ENCODE measurements at regions not wholly inside any gene's neighbourhood (a gene's known extent, or its start where the extent isn't known, plus 50 kb on each side); places are given as distances from the start of the nearest gene placed in this dataset.

DNA sequence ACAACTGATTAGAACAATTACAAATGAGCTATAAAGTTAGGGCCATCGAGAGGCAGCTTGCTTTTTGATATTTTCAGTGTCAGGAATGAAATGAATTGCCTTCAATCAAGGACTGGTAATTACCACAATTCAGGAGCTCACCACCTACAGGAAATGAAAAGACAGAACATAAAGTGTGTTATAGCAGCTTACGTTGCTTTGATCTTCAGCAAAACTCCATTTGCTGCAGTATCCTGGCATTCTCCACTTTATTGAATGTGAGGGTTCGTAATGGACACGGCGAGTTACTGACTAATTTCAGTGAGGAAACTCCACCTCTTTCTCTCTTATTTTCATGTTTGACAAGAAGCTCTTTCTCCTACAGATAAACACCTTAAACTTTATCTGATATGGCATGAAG lies 440.0 kb upstream of the HSF2 start:
- TF ChIP-seq, protein P1, sequence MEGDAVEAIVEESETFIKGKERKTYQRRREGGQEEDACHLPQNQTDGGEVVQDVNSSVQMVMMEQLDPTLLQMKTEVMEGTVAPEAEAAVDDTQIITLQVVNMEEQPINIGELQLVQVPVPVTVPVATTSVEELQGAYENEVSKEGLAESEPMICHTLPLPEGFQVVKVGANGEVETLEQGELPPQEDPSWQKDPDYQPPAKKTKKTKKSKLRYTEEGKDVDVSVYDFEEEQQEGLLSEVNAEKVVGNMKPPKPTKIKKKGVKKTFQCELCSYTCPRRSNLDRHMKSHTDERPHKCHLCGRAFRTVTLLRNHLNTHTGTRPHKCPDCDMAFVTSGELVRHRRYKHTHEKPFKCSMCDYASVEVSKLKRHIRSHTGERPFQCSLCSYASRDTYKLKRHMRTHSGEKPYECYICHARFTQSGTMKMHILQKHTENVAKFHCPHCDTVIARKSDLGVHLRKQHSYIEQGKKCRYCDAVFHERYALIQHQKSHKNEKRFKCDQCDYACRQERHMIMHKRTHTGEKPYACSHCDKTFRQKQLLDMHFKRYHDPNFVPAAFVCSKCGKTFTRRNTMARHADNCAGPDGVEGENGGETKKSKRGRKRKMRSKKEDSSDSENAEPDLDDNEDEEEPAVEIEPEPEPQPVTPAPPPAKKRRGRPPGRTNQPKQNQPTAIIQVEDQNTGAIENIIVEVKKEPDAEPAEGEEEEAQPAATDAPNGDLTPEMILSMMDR (IDR thresholded peaks at IDR 0.05; ENCODE audit: low read depth, low read length, poor library complexity, severe bottlenecking), result no peak
- no peak for TF ChIP-seq EZH2phosphoT487 (IDR thresholded peaks at IDR 0.05; ENCODE audit: borderline replicate concordance, low read length)

All from DOHH2 (cell line).